Ascending aorta (tissue), 2 donors: ENCODE measurements at regions not wholly inside any gene's neighbourhood (a gene's known extent, or its start where the extent isn't known, plus 50 kb on each side); places are given as distances from the start of the nearest gene placed in this dataset.
A peak's percentile ranks its signal among the peaks of the same experiment; 100 is the strongest.

Source experiments
- DNase-seq, 2 donors: peaks; one replicate each; pipeline ENCODE4 v3.0.0-alpha.2; 2019; ENCODE audit warnings: low spot score in 2 of 2
- H3K27ac ChIP-seq, 2 donors: fragments of 200-600 bp; sonication (generic); one replicate each; pipeline ENCODE4 v1.5.1; 2016 to 2017; ENCODE audit warnings: mild to moderate bottlenecking in 1 of 2
- H3K27me3 ChIP-seq: fragments of 200-600 bp; sonication (generic); one replicate; pipeline ENCODE4 v1.5.1; 2017
- H3K36me3 ChIP-seq, 2 donors: fragments of 200-600 bp; sonication (generic); one replicate each; pipeline ENCODE4 v1.5.1; 2016
- H3K4me1 ChIP-seq, 2 donors: fragments of 200-600 bp; sonication (generic); one replicate each; pipeline ENCODE4 v1.5.1; 2016 to 2017; ENCODE audit warnings: mild to moderate bottlenecking in 1 of 2
- H3K4me3 ChIP-seq, 2 donors: fragments of 200-600 bp; sonication (generic); one replicate each; pipeline ENCODE4 v1.5.1; 2016 to 2017; ENCODE audit warnings: mild to moderate bottlenecking in 1 of 2
- H3K9me3 ChIP-seq, 2 donors: fragments of 200-600 bp; sonication (generic); one replicate each; pipeline ENCODE4 v1.5.1; 2016
- intact Hi-C: fragments of 100-400 bp; cut with DNase I; formaldehyde crosslinking; loops from one replicate; pipeline ENCODE4 v1.15.1; 2023
- TF ChIP-seq, protein P1 (sequence below), 3 experiments: fragments of 200-600 bp in 2 of 3; fragments of 450-650 bp in 1 of 3; sonication (generic) in 2 of 3; IDR thresholded peaks; one replicate each; pipeline ENCODE4 v1.5.1; 2016 to 2019; ENCODE audit warnings: antibody characterized with exemption in 3 of 3, mild to moderate bottlenecking in 1 of 3, moderate library complexity in 1 of 3

DNA sequence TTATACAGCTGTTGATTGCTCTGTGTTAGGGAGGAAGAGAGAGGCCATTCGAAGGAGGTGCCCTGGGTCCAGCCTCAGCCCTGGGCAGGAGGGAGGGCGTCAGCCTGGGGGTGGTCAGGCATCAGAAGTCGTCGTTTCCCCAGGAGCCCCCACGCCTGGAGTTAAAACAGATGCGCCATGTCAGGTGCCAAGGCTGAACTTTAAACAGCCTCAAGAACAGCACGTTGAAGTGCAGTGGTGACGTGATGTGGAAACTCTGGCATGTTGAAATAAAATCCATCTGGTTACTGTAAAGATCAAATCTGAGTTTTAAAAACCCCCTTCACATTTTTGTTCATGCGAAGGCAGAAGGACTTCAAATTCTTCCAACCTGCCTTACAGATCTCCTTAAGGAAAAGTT, 128.4 kb upstream of the PPP2R2D start:
- peak in 1 of 2 donors; percentile 25 for DNase-seq
- Histone ChIP-seq H3K4me1 (no peaks in the 10 kb centered on the region), H3K4me3 (no peak overlapping the region), H3K27me3 (no peaks in the 10 kb centered on the region), H3K36me3 (no peaks in the 10 kb centered on the region), H3K27ac (no peak overlapping the region), H3K9me3 (peaks cover 9 to 11% of the 10 kb centered on the region in 2 donors)
- intact Hi-C loops = no loop called here
- TF ChIP-seq, protein P1, sequence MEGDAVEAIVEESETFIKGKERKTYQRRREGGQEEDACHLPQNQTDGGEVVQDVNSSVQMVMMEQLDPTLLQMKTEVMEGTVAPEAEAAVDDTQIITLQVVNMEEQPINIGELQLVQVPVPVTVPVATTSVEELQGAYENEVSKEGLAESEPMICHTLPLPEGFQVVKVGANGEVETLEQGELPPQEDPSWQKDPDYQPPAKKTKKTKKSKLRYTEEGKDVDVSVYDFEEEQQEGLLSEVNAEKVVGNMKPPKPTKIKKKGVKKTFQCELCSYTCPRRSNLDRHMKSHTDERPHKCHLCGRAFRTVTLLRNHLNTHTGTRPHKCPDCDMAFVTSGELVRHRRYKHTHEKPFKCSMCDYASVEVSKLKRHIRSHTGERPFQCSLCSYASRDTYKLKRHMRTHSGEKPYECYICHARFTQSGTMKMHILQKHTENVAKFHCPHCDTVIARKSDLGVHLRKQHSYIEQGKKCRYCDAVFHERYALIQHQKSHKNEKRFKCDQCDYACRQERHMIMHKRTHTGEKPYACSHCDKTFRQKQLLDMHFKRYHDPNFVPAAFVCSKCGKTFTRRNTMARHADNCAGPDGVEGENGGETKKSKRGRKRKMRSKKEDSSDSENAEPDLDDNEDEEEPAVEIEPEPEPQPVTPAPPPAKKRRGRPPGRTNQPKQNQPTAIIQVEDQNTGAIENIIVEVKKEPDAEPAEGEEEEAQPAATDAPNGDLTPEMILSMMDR (IDR thresholded peaks at IDR 0.05) = no peak

DNA sequence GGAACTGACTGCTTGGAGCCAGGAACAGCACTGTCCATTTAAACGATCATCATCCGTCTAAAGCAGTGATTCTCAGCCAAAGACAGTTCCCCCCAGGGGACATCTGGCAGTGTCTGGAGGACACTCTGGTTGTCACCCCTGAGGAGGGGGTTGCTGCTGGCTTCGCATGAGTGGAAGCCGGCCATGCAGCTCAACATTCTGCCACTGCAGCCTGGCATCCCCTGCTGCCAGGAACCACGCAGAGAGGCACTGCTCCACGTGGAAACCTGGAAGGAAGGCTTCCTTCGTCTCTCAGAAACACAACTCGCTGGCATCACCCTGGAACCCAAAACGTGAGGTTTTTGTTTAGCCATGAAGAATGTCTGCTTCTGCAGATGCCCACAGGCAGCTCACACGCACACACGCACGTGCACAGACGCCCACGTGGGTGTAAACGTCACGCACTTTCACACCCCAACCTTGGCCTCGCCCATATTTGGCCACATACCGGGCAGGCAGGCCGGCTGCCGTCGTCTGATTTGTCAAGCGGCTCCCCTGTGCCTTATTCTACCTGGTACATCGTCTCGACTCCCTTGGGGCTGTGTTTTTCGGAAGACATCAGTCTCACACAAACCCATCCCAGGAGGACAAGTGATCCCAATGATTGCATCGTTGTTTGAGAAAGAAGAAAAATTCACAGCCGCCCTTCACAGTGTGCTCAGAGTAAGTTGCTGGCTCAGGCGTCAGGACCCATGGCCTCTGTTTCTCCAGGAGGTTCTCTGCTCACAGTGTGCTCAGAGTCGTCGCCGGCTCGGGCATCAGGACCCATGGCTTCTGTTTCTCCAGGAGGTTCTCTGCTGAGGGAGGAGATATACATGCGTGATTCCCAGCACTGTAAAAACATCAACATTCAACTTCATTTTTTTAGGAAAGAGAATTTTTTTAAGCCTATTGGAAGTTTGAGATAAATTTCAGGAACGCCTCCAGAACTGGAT, 127.2 kb upstream of the PPP2R2D start:
- Histone ChIP-seq H3K27me3 (no peaks in the 10 kb centered on the region), H3K4me3 (no peak overlapping the region), H3K9me3 (peaks cover 15 to 19% of the 10 kb centered on the region in 2 donors), H3K4me1 (no peaks in the 10 kb centered on the region), H3K36me3 (no peaks in the 10 kb centered on the region), H3K27ac (no peak overlapping the region)
- TF ChIP-seq, protein P1 (IDR thresholded peaks at IDR 0.05) = no peak
- intact Hi-C loops = no loop called here
- peak in 1 of 2 donors; percentile 42 for DNase-seq

DNA sequence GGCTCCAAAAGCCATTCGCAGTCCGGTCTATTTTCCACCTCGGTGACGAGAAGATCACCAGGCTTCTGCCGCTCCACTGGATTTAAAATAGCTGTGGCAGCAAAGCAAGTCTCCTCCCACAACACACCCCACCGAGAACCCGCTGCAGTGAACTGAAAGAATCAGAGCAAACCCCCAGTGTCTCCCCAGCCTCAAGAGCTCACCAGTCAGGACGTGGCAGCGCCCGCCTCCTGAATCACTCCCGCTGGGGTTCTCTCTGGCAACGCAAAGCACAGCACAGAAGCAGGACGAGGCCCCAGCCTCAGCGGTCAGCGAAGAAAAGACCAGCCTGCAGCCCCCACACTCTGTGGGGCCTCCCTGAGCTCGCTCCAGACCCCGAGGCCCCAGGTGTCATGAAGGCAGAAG, 126.1 kb upstream of the PPP2R2D start:
- intact Hi-C loops = no loop called here
- Histone ChIP-seq H3K27me3 (no peaks in the 10 kb centered on the region), H3K4me1 (no peaks in the 10 kb centered on the region), H3K4me3 (no peak overlapping the region), H3K36me3 (no peaks in the 10 kb centered on the region), H3K9me3 (peaks cover 15 to 19% of the 10 kb centered on the region in 2 donors), H3K27ac (no peak overlapping the region)
- peak in 1 of 2 donors; percentile 43 for DNase-seq
- TF ChIP-seq, protein P1 (IDR thresholded peaks at IDR 0.05) = no peak

DNA sequence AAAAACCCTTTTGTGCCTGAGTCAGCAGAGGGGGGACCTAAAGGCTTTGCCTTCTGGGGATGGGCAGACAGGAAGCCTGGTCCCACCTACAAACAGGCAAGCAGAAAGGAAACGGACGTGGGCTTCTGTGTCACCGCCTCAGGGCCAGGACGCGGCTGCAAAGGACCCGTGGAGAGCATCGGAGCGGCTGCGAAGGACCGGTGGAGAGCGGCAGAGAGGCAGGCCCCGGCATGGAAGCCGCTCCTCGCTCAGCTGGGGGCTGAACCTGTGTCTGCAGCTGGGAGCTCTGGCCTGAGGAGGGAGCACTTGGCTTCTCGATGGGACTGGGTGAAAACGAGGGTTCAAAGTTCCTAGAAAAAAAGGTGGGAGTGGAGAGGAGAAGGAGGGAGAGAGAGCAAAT, 125.4 kb upstream of the PPP2R2D start:
- TF ChIP-seq, protein P1 (IDR thresholded peaks at IDR 0.05) = no peak
- intact Hi-C loops = no loop called here
- Histone ChIP-seq H3K36me3 (no peaks in the 10 kb centered on the region), H3K27me3 (no peaks in the 10 kb centered on the region), H3K4me1 (no peaks in the 10 kb centered on the region), H3K9me3 (peaks cover 15 to 19% of the 10 kb centered on the region in 2 donors), H3K27ac (no peak overlapping the region), H3K4me3 (no peak overlapping the region)
- DNase-seq = peak in 1 of 2 donors; percentile 24

DNA sequence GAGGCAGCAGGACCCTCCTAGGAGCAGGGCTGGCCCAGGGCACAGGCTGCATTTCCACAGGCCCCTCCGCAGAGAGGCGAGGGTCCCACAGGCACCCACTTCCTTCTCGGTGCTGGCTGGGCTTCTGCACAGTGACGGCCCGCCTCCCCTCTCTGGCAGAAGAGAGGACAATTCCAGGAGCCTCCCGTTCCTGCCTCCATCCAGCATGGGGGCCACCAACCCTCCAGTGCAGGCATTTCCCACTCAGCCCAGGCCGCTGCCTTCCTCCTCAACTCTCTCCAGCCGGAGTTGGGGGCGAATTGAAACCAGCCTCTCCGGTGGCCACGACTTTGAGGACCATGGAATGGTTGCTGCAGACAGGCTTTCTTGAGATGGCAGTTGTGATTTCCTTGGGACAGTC, 125.0 kb upstream of the PPP2R2D start:
- intact Hi-C loops = no loop called here
- Histone ChIP-seq H3K4me1 (no peaks in the 10 kb centered on the region), H3K9me3 (peaks cover 15 to 19% of the 10 kb centered on the region in 2 donors), H3K4me3 (no peak overlapping the region), H3K27me3 (no peaks in the 10 kb centered on the region), H3K36me3 (no peaks in the 10 kb centered on the region), H3K27ac (no peak overlapping the region)
- DNase-seq = peak in 1 of 2 donors; percentile 21
- TF ChIP-seq, protein P1 (IDR thresholded peaks at IDR 0.05) = no peak
